SK-N-SH (cell line): ENCODE measurements at regions not wholly inside any gene's neighbourhood (a gene's known extent, or its start where the extent isn't known, plus 50 kb on each side); places are given as distances from the start of the nearest gene placed in this dataset.
A peak's percentile ranks its signal among the peaks of the same experiment; 100 is the strongest.

ENCODE experiments used
- CTCF ChIA-PET: fragments of 300-600, 350-600 bp; formaldehyde crosslinking; extraction: SDS; loops from one replicate; lab custom pipeline; 2021; lab: Yijun Ruan, JAX
- POLR2A ChIA-PET: fragments of 350-600 bp; sonication (Branson Sonifier 250); formaldehyde crosslinking; extraction: SDS; loops from one replicate; lab custom pipeline; 2020; ENCODE audit warnings: antibody characterized with exemption, inconsistent platforms; lab: Yijun Ruan, JAX
- DNase-seq: peaks from one replicate; pipeline ENCODE4 v3.0.0; 2012
- H2AFZ ChIP-seq: fragments of 200-600 bp; sonication (generic); 2 replicates; pipeline ENCODE4 v1.8.1; 2016; ENCODE audit warnings: antibody characterized with exemption, mild to moderate bottlenecking, low read depth
- H3F3A ChIP-seq: fragments of 200-600 bp; sonication (generic); replicated peaks from 2 replicates; pipeline ENCODE3; 2016; ENCODE audit warnings: antibody characterized with exemption, mild to moderate bottlenecking; ENCODE audit not compliant: insufficient read depth
- H3K27ac ChIP-seq, 2 experiments: fragments of 200-500 bp in 1 of 2; fragments of 200-600 bp in 1 of 2; sonication (Bioruptor generic) in 1 of 2; sonication (generic), shearing (Covaris generic) in 1 of 2; 2 replicates each; pipeline versions ENCODE4 v1.5.1 to v1.6.1; 2014 to 2016; ENCODE audit warnings: low read depth in 2 of 2, inconsistent platforms in 1 of 2, low read length in 1 of 2, mild to moderate bottlenecking in 1 of 2, mixed read lengths in 1 of 2
- H3K27me3 ChIP-seq: fragments of 200-600 bp; sonication (generic), shearing (Covaris generic); 2 replicates; pipeline ENCODE4 v1.6.1; 2016; ENCODE audit warnings: mixed run types; ENCODE audit not compliant: insufficient read depth
- H3K36me3 ChIP-seq, 2 experiments: fragments of 200-500 bp in 1 of 2; fragments of 200-600 bp in 1 of 2; sonication (Bioruptor generic) in 1 of 2; sonication (generic) in 1 of 2; replicated peaks in 1 of 2; 2 replicates each; pipeline versions ENCODE3 to v1.5.1; 2014 to 2016; ENCODE audit warnings: low read length in 1 of 2, mild to moderate bottlenecking in 1 of 2; ENCODE audit not compliant: insufficient read depth in 2 of 2, control insufficient read depth in 1 of 2
- H3K4me1 ChIP-seq, 2 experiments: fragments of 200-500 bp in 1 of 2; fragments of 200-600 bp in 1 of 2; sonication (Bioruptor generic) in 1 of 2; sonication (generic), shearing (Covaris generic) in 1 of 2; 2 replicates each; pipeline versions ENCODE4 v1.5.1 to v1.6.1; 2014 to 2016; ENCODE audit warnings: low read depth in 1 of 2, low read length in 1 of 2, mixed run types in 1 of 2; ENCODE audit not compliant: insufficient read depth in 2 of 2, control insufficient read depth in 1 of 2
- H3K4me2 ChIP-seq: fragments of 200-600 bp; sonication (generic), shearing (Covaris generic); 2 replicates; pipeline ENCODE4 v1.6.1; 2017; ENCODE audit warnings: mixed run types
- H3K4me3 ChIP-seq, 2 experiments: fragments of 200-500 bp in 1 of 2; fragments of 200-600 bp in 1 of 2; sonication (Bioruptor generic) in 1 of 2; sonication (generic), shearing (Covaris generic) in 1 of 2; 2 replicates each; pipeline versions ENCODE4 v1.5.1 to v1.8.1; 2014 to 2016; ENCODE audit warnings: low read depth in 2 of 2, inconsistent platforms in 1 of 2, low read length in 1 of 2, mild to moderate bottlenecking in 1 of 2, mixed read lengths in 1 of 2, moderate library complexity in 1 of 2
- H3K79me2 ChIP-seq: fragments of 200-600 bp; sonication (generic); 2 replicates; pipeline ENCODE4 v1.8.1; 2017; ENCODE audit warnings: mild to moderate bottlenecking; ENCODE audit not compliant: insufficient read depth
- H3K9ac ChIP-seq: fragments of 200-600 bp; sonication (generic); 2 replicates; pipeline ENCODE4 v1.6.1; 2017; ENCODE audit warnings: mixed run types
- H3K9me2 ChIP-seq: fragments of 200-600 bp; sonication (generic); 2 replicates; pipeline ENCODE4 v1.6.1; 2017; ENCODE audit warnings: mixed run types
- H3K9me3 ChIP-seq: fragments of 200-600 bp; sonication (generic); 2 replicates; pipeline ENCODE4 v1.6.1; 2017; ENCODE audit warnings: mixed run types, mild to moderate bottlenecking, moderate library complexity
- H4K20me1 ChIP-seq: fragments of 200-600 bp; sonication (generic); 2 replicates; pipeline ENCODE4 v1.6.1; 2017; ENCODE audit warnings: mild to moderate bottlenecking, mixed run types; ENCODE audit not compliant: insufficient read depth
- CHD2 ChIP-seq: fragments of 150-350 bp; IDR thresholded peaks from 2 replicates; pipeline ENCODE4 v1.6.1; 2018; ENCODE audit warnings: low read length; ENCODE audit not compliant: partially characterized antibody
- EP300 ChIP-seq, 2 experiments: IDR thresholded peaks; 2 replicates each; pipeline versions ENCODE4 v1.4.0 to v1.6.1; 2012; ENCODE audit warnings: borderline replicate concordance in 1 of 2, low read depth in 1 of 2, low read length in 1 of 2
- FOSL2 ChIP-seq: IDR thresholded peaks from 2 replicates; pipeline ENCODE4 v1.4.0; 2012; ENCODE audit warnings: low read depth, mild to moderate bottlenecking, moderate library complexity, borderline replicate concordance
- FOXM1 ChIP-seq: IDR thresholded peaks from 2 replicates; pipeline ENCODE4 v1.4.0; 2012; ENCODE audit warnings: low read depth, mild to moderate bottlenecking
- JUND ChIP-seq: IDR thresholded peaks from 2 replicates; pipeline ENCODE4 v1.4.0; 2012
- NFIC ChIP-seq: IDR thresholded peaks from 2 replicates; pipeline ENCODE4 v1.4.0; 2012; ENCODE audit warnings: borderline replicate concordance
- RAD21 ChIP-seq: IDR thresholded peaks from 2 replicates; pipeline ENCODE4 v1.6.1; 2012; ENCODE audit warnings: mild to moderate bottlenecking, low read length
- RCOR1 ChIP-seq: fragments of 150-350 bp; IDR thresholded peaks from 2 replicates; pipeline ENCODE4 v1.6.1; 2017; ENCODE audit warnings: antibody characterized with exemption, low read length
- RFX5 ChIP-seq: IDR thresholded peaks from 2 replicates; pipeline ENCODE4 v1.6.1; 2012; ENCODE audit warnings: mild to moderate bottlenecking, improper control_type of control experiment, low read length
- SIN3A ChIP-seq: IDR thresholded peaks from 2 replicates; pipeline ENCODE4 v1.6.1; 2012; ENCODE audit warnings: low read depth, mild to moderate bottlenecking, low read length, moderate library complexity, borderline replicate concordance
- SMC3 ChIP-seq: IDR thresholded peaks from 2 replicates; pipeline ENCODE4 v1.6.1; 2012; ENCODE audit warnings: low read depth, low read length, improper control_type of control experiment
- TAF1 ChIP-seq: IDR thresholded peaks from 2 replicates; pipeline ENCODE4 v1.6.1; 2012; ENCODE audit warnings: low read depth, mild to moderate bottlenecking, low read length, moderate library complexity, borderline replicate concordance
- TCF12 ChIP-seq: IDR thresholded peaks from 2 replicates; pipeline ENCODE4 v1.4.0; 2012
- WGBS: methylation state at CpG from one replicate; pipeline ENCODE4 v1.1.6; 2017; ENCODE audit warnings: low lambda C conversion rate; 5-methylcytosine and 5-hydroxymethylcytosine counted together
- TF ChIP-seq, protein P1 (sequence below): IDR thresholded peaks from 2 replicates; pipeline ENCODE4; 2012
- TF ChIP-seq, protein P2 (sequence below): fragments of 200-600 bp; sonication (generic); IDR thresholded peaks from 2 replicates; pipeline ENCODE4 v1.6.1; 2017; ENCODE audit warnings: antibody characterized with exemption, mild to moderate bottlenecking, moderate library complexity
- TF ChIP-seq, protein P3 (sequence below): fragments of 150-350 bp; IDR thresholded peaks from 2 replicates; pipeline ENCODE4 v1.6.1; 2016; ENCODE audit warnings: mild to moderate bottlenecking, low read depth, low read length
- TF ChIP-seq, protein P4 (sequence below): fragments of 150-350 bp; IDR thresholded peaks from 2 replicates; pipeline ENCODE4 v1.6.1; 2017; ENCODE audit warnings: antibody characterized with exemption, low read length, low read depth, borderline replicate concordance

DNA sequence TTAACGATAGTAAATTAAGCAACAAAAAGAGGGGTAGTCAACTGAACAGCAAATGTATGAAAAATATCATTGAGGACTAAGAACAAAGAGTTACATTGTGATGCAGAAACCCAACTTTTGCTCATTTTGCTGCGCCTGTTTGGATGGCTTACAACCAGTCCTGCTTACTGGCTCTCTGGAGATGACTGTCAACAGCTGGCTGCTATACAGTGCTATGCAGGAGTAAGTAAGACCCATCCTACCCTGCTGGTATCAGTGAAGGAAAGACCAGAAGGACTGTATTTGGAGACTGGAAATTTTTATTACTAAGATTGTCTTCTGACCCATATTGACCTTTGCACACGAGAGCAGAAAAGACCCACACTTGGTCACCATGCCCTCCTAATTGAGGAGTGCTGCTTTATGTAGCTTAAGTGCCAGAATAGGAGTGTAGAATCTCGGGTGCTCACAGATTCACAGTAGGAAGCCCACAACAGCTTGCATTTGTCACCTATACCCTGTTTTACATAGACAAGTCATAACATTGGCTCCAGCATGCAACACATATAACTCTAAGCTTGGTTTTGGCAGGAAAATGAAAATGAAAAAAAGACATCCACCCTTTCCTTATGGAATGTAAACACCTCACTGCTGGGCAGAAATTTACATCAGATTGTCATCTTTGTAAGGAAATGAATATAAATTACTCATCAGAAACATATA is 1915.0 kb upstream of the CELF4 start (continued):
- TF ChIP-seq FOXM1 = no peak
- no peak for TF ChIP-seq SIN3A

DNA sequence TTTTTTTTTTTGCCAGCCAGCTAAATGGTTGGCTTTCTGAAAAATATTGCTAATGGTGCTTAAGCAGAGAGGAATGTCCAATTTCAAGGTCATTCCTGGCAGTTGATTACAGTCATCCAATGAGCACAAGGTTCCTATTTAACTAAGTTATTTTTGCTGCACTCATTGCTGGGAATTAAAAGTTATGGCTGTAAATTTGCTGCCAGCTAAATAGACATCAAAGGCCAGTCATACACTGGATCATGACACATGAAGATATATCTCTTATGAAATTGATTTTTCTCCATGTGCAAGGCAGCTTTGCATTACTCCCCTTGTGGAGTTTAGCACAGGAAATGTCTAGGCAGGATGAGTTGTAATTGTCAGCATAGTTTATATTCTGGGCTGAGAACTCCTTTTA is 1898.4 kb upstream of the CELF4 start:
- H3F3A ChIP-seq = no peaks in the 10 kb centered on the region
- peak overlapping the region in 1 of 2 experiments; percentile 53; a peak in 1 of 4 replicates for H3K27ac ChIP-seq
- no peak overlapping the region for H2AFZ ChIP-seq
- H4K20me1 ChIP-seq = no peaks in the 10 kb centered on the region
- H3K4me1 ChIP-seq = no peaks in the 10 kb centered on the region; a peak in 1 of 4 replicates
- TF ChIP-seq SMC3 (0 out of 2 replicates have a peak, but pooled peaks have one; percentile 1), SIN3A (no peak), CHD2 (peak; percentile 36), NFIC (no peak), TAF1 (no peak), RFX5 (no peak), EP300 (IDR thresholded peaks at IDR 0.05; ENCODE audit: borderline replicate concordance in 1 of 2, low read depth in 1 of 2, low read length in 1 of 2) (peak in 1 of 2 experiments; percentile 77; a peak in 1 of 4 replicates), RAD21 (peak; percentile 2; the same call in 1 of the 2 replicates), RCOR1 (peak; percentile 72), TCF12 (no peak)
- TF ChIP-seq, protein P1, sequence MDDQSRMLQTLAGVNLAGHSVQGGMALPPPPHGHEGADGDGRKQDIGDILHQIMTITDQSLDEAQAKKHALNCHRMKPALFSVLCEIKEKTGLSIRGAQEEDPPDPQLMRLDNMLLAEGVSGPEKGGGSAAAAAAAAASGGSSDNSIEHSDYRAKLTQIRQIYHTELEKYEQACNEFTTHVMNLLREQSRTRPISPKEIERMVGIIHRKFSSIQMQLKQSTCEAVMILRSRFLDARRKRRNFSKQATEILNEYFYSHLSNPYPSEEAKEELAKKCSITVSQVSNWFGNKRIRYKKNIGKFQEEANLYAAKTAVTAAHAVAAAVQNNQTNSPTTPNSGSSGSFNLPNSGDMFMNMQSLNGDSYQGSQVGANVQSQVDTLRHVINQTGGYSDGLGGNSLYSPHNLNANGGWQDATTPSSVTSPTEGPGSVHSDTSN = no peak
- TF ChIP-seq, protein P2, sequence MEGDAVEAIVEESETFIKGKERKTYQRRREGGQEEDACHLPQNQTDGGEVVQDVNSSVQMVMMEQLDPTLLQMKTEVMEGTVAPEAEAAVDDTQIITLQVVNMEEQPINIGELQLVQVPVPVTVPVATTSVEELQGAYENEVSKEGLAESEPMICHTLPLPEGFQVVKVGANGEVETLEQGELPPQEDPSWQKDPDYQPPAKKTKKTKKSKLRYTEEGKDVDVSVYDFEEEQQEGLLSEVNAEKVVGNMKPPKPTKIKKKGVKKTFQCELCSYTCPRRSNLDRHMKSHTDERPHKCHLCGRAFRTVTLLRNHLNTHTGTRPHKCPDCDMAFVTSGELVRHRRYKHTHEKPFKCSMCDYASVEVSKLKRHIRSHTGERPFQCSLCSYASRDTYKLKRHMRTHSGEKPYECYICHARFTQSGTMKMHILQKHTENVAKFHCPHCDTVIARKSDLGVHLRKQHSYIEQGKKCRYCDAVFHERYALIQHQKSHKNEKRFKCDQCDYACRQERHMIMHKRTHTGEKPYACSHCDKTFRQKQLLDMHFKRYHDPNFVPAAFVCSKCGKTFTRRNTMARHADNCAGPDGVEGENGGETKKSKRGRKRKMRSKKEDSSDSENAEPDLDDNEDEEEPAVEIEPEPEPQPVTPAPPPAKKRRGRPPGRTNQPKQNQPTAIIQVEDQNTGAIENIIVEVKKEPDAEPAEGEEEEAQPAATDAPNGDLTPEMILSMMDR = no peak
- DNase-seq = peak; percentile 34
- no peaks in the 10 kb centered on the region for H3K9me3 ChIP-seq
- no peak overlapping the region for H3K4me3 ChIP-seq
- POLR2A ChIA-PET = no interaction called here
- H3K27me3 ChIP-seq = no peaks in the 10 kb centered on the region
- H3K79me2 ChIP-seq = no peaks in the 10 kb centered on the region
- H3K4me2 ChIP-seq = no peak overlapping the region
- H3K9ac ChIP-seq = no peak overlapping the region
- H3K9me2 ChIP-seq = no peaks in the 10 kb centered on the region
- H3K36me3 ChIP-seq = no peaks in the 10 kb centered on the region
- CTCF ChIA-PET = no interaction called here

DNA sequence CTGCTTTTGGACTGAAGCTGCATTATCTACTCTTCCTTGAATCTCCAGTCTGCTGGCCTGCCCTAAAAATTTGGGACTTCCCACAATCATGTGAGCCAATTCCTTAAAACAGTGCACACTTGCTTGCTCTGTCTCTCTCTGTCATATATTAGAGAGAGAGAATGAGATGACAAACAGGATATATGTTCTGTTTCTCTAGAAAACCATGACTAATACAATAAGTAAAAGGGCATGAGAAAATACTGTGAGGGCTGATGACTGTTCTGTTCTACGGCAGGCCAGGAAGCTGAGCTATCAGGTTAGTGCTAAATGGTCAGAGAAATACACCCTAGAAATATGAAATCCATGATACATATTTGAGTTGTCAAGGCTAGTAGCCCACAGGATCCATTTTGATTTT is 1896.8 kb upstream of the CELF4 start:
- ChIA-PET CTCF (no interaction called here), POLR2A (no interaction called here)
- Histone ChIP-seq H3K4me1 (no peaks in the 10 kb centered on the region; a peak in 1 of 4 replicates), H2AFZ (no peak overlapping the region), H3K79me2 (no peaks in the 10 kb centered on the region), H3K27me3 (no peaks in the 10 kb centered on the region), H3K36me3 (no peaks in the 10 kb centered on the region), H3F3A (no peaks in the 10 kb centered on the region), H3K9me3 (no peaks in the 10 kb centered on the region), H3K9me2 (no peaks in the 10 kb centered on the region), H3K4me3 (no peak overlapping the region), H3K4me2 (no peak overlapping the region), H4K20me1 (no peaks in the 10 kb centered on the region), H3K27ac (no peak overlapping the region), H3K9ac (no peak overlapping the region)
- no peak for DNase-seq
- WGBS = 25% methylated on average over 1 of the region's 1 CpG
- TF ChIP-seq JUND = no peak
- TF ChIP-seq FOSL2 = no peak
- TF ChIP-seq TCF12 = no peak
- TF ChIP-seq, protein P3, sequence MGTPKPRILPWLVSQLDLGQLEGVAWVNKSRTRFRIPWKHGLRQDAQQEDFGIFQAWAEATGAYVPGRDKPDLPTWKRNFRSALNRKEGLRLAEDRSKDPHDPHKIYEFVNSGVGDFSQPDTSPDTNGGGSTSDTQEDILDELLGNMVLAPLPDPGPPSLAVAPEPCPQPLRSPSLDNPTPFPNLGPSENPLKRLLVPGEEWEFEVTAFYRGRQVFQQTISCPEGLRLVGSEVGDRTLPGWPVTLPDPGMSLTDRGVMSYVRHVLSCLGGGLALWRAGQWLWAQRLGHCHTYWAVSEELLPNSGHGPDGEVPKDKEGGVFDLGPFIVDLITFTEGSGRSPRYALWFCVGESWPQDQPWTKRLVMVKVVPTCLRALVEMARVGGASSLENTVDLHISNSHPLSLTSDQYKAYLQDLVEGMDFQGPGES = no peak
- TF ChIP-seq, protein P4, sequence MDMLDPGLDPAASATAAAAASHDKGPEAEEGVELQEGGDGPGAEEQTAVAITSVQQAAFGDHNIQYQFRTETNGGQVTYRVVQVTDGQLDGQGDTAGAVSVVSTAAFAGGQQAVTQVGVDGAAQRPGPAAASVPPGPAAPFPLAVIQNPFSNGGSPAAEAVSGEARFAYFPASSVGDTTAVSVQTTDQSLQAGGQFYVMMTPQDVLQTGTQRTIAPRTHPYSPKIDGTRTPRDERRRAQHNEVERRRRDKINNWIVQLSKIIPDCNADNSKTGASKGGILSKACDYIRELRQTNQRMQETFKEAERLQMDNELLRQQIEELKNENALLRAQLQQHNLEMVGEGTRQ = no peak
